ENCODE measurements at regions not wholly inside any gene's neighbourhood (a gene's known extent, or its start where the extent isn't known, plus 50 kb on each side); places are given as distances from the start of the nearest gene placed in this dataset.

- TF ChIP-seq POLR2A (IDR thresholded peaks at IDR 0.05): no peak
- TF ChIP-seq, protein P1, sequence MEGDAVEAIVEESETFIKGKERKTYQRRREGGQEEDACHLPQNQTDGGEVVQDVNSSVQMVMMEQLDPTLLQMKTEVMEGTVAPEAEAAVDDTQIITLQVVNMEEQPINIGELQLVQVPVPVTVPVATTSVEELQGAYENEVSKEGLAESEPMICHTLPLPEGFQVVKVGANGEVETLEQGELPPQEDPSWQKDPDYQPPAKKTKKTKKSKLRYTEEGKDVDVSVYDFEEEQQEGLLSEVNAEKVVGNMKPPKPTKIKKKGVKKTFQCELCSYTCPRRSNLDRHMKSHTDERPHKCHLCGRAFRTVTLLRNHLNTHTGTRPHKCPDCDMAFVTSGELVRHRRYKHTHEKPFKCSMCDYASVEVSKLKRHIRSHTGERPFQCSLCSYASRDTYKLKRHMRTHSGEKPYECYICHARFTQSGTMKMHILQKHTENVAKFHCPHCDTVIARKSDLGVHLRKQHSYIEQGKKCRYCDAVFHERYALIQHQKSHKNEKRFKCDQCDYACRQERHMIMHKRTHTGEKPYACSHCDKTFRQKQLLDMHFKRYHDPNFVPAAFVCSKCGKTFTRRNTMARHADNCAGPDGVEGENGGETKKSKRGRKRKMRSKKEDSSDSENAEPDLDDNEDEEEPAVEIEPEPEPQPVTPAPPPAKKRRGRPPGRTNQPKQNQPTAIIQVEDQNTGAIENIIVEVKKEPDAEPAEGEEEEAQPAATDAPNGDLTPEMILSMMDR (IDR thresholded peaks at IDR 0.05): no peak
Observed at GRCh38 chr21:28828981-28829380, 163.7 kb downstream of the LTN1 start.
